ENCODE measurements at regions not wholly inside any gene's neighbourhood (a gene's known extent, or its start where the extent isn't known, plus 50 kb on each side); places are given as distances from the start of the nearest gene placed in this dataset.

GRCh38 chr7:126213876-126214275 lies 1038.9 kb downstream of the GRM8 start:
- Mint-ChIP-seq H3K4me1 (no peaks in the 10 kb centered on the region), H3K36me3 (no peaks in the 10 kb centered on the region), H3K27ac (no peak overlapping the region), H3K4me3 (no peak overlapping the region), H3K9me3 (peaks cover 9% of the 10 kb centered on the region), H3K27me3 (no peaks in the 10 kb centered on the region)

GRCh38 chr7:126211875-126212274 lies 1040.9 kb downstream of the GRM8 start:
- Mint-ChIP-seq H3K4me1 (no peaks in the 10 kb centered on the region), H3K27me3 (no peaks in the 10 kb centered on the region), H3K9me3 (peaks cover 7% of the 10 kb centered on the region), H3K4me3 (no peak overlapping the region), H3K36me3 (no peaks in the 10 kb centered on the region), H3K27ac (no peak overlapping the region)

GRCh38 chr7:126210707-126211106 lies 1042.0 kb downstream of the GRM8 start:
- Mint-ChIP-seq H3K9me3 (peaks cover 4% of the 10 kb centered on the region), H3K27ac (no peak overlapping the region), H3K4me3 (no peak overlapping the region), H3K4me1 (no peaks in the 10 kb centered on the region), H3K27me3 (no peaks in the 10 kb centered on the region), H3K36me3 (no peaks in the 10 kb centered on the region)

- Mint-ChIP-seq H3K9me3 (peaks cover 6% of the 10 kb centered on the region), H3K36me3 (no peaks in the 10 kb centered on the region), H3K27me3 (no peaks in the 10 kb centered on the region), H3K4me1 (no peaks in the 10 kb centered on the region), H3K4me3 (no peak overlapping the region), H3K27ac (no peak overlapping the region)
These were observed 1049.6 kb downstream of the GRM8 start for GRCh38 chr7:126203185-126203584.

DNA sequence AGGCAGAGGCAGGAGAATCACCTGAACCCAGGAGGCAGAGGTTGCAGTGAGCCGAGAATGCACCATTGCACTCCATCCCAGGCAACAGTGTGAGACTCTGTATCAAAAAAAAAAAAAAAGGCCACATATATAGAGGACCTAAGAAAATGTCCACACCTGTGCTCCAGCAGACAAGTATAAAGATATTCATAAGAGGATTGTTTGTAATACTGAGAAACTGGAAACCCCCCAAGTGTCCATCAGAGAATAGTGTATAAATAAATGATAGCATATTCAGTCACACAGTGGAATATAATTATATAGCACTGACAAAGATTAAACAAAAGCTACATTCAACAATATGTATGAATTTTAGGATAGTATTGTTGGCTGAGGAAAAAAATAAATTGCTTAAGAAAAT lies 1050.6 kb downstream of the GRM8 start:
- no peaks in the 10 kb centered on the region for H3K36me3 Mint-ChIP-seq
- H3K4me3 Mint-ChIP-seq: no peak overlapping the region
- H3K27me3 Mint-ChIP-seq: no peaks in the 10 kb centered on the region
- peaks cover 7% of the 10 kb centered on the region for H3K9me3 Mint-ChIP-seq
- no peaks in the 10 kb centered on the region for H3K4me1 Mint-ChIP-seq
- H3K27ac Mint-ChIP-seq: no peak overlapping the region

DNA sequence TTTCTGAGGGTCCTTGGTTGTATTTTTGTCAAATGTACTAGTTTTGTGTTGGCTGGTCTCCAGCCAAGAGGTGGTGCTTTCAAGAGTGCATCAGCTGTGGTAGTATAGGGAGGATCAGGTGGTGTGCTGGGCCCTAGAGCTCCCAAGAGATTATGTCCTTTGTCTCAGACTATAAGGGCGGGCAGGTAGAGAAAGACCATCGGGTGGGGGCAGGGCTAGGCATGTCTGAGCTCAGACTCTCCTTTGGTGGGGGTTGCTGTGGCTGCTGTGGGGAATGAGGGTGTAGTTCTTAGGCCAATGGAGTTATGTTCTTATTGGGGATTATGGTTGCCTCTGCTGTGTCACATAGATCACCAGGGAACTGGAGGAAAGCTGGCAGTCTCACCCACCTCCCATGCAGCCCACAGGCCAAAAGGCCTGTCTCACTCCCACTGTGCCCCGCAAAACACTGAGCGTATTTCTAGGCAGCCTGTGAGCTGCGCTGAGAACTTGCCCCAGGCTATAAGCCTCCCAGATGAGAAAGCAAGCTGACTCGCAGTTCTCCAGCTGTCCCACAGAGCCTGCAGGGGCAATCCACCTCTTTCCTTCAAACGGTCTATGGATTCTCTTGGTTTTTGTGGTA lies 1066.7 kb downstream of the GRM8 start:
- Mint-ChIP-seq H3K36me3 (no peaks in the 10 kb centered on the region), H3K27me3 (no peaks in the 10 kb centered on the region), H3K9me3 (peaks cover 17% of the 10 kb centered on the region), H3K27ac (no peak overlapping the region), H3K4me3 (no peak overlapping the region), H3K4me1 (no peaks in the 10 kb centered on the region)

- Mint-ChIP-seq H3K36me3 (no peaks in the 10 kb centered on the region), H3K4me1 (no peaks in the 10 kb centered on the region), H3K27ac (no peak overlapping the region), H3K9me3 (peaks cover 18% of the 10 kb centered on the region), H3K4me3 (no peak overlapping the region), H3K27me3 (no peaks in the 10 kb centered on the region)
These were observed 1072.8 kb downstream of the GRM8 start for GRCh38 chr7:126179916-126180315.

DNA sequence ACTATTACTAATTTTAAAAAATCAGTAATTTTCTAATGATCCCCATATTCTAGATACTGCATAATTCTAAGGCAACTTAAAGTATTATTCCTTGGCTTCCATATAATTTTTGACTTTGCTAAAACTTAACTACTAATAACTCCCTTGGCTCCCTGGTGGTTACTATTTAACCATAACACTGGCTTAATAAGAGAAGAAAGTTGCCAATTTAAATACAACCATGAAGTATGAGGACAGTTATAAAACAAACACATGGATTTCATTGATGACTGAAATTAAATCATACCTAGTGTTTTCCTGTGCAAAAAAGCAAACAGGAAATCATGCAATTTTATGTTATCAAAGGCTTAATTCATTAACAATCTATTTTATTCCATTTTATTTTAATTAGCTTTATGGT lies 1073.9 kb downstream of the GRM8 start:
- no peaks in the 10 kb centered on the region for H3K27me3 Mint-ChIP-seq
- H3K27ac Mint-ChIP-seq: no peak overlapping the region
- H3K4me1 Mint-ChIP-seq: no peaks in the 10 kb centered on the region
- no peaks in the 10 kb centered on the region for H3K36me3 Mint-ChIP-seq
- H3K9me3 Mint-ChIP-seq: peaks cover 23% of the 10 kb centered on the region
- H3K4me3 Mint-ChIP-seq: no peak overlapping the region

DNA sequence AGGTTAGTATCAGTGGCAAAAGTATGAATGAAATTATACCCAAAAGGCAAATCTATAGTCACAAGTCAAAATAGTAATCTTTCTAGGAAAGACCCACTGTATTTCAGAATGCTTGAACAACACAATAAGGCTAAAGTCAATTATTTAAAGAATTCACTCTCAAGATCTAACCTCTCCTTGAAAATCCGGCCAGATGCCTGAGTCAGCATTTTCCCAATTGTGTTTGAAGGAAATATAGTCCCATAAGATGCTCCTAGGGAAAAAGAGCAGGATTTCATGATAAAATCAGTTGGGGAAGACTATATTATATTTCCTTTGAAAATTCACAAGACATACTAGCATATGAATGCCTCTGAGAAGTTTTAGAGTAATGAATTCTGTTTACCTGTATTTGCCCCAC lies 1075.0 kb downstream of the GRM8 start:
- H3K4me3 Mint-ChIP-seq: no peak overlapping the region
- no peaks in the 10 kb centered on the region for H3K27me3 Mint-ChIP-seq
- H3K27ac Mint-ChIP-seq: no peak overlapping the region
- H3K9me3 Mint-ChIP-seq: peaks cover 23% of the 10 kb centered on the region
- no peaks in the 10 kb centered on the region for H3K36me3 Mint-ChIP-seq
- H3K4me1 Mint-ChIP-seq: no peaks in the 10 kb centered on the region

DNA sequence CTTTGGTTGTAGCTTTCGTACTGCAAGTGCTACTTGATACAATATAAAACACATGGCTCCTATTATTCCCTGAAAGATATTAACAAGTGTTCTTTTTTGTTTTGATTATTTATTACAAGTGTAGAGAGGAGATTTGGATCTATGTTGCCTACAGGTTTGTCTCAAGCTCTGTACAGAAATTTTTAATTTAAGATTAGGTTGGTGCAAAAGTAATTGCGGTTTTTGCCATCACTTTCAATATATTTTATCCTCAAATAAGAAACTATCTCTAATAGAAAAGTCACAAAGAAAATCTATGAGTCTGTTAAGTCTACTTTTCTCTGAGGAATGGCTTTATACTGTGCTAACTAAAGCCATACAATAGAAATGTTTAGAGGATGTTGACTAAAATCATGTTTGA lies 1086.1 kb downstream of the GRM8 start:
- Mint-ChIP-seq H3K27ac (no peak overlapping the region), H3K9me3 (peaks cover 4% of the 10 kb centered on the region), H3K4me3 (no peak overlapping the region), H3K36me3 (no peaks in the 10 kb centered on the region), H3K27me3 (no peaks in the 10 kb centered on the region), H3K4me1 (no peaks in the 10 kb centered on the region)

DNA sequence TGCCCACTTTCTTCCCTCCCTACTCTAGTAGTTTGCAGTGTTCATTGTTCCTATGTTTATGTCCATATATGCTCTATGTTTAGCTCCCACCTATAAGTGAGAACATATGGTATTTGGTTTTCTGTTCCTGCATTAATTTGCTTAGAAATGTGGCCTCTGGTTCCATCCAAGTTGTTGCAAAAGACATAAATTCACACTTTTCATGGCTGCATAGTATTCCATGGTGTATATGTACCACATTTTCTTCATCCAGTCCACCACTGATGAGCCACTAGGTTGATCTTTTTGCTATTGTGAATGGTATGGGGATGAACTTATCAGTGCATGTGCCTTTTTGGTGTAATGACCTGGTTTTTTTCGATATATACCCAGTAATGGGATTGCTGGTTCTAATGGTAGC lies 1089.1 kb downstream of the GRM8 start:
- peaks cover 4% of the 10 kb centered on the region for H3K9me3 Mint-ChIP-seq
- H3K4me3 Mint-ChIP-seq: no peak overlapping the region
- no peaks in the 10 kb centered on the region for H3K36me3 Mint-ChIP-seq
- no peak overlapping the region for H3K27ac Mint-ChIP-seq
- no peaks in the 10 kb centered on the region for H3K27me3 Mint-ChIP-seq
- H3K4me1 Mint-ChIP-seq: no peaks in the 10 kb centered on the region

GRCh38 chr7:126157391-126157790 lies 1095.3 kb downstream of the GRM8 start:
- H3K36me3 Mint-ChIP-seq: no peaks in the 10 kb centered on the region
- H3K4me1 Mint-ChIP-seq: no peaks in the 10 kb centered on the region
- no peaks in the 10 kb centered on the region for H3K27me3 Mint-ChIP-seq
- H3K4me3 Mint-ChIP-seq: no peak overlapping the region
- no peaks in the 10 kb centered on the region for H3K9me3 Mint-ChIP-seq
- H3K27ac Mint-ChIP-seq: no peak overlapping the region

- Mint-ChIP-seq H3K36me3 (no peaks in the 10 kb centered on the region), H3K27ac (no peak overlapping the region), H3K27me3 (no peaks in the 10 kb centered on the region), H3K9me3 (no peaks in the 10 kb centered on the region), H3K4me1 (no peaks in the 10 kb centered on the region), H3K4me3 (no peak overlapping the region)
These were observed 1102.3 kb downstream of the GRM8 start for GRCh38 chr7:126150278-126150958.

- Mint-ChIP-seq H3K4me1 (no peaks in the 10 kb centered on the region), H3K36me3 (no peaks in the 10 kb centered on the region), H3K27me3 (no peaks in the 10 kb centered on the region), H3K9me3 (no peaks in the 10 kb centered on the region), H3K4me3 (no peak overlapping the region), H3K27ac (no peak overlapping the region)
These were observed 1111.8 kb downstream of the GRM8 start for GRCh38 chr7:126140858-126141466.

GRCh38 chr7:126119981-126120380 lies 1132.8 kb downstream of the GRM8 start:
- no peaks in the 10 kb centered on the region for H3K27me3 Mint-ChIP-seq
- H3K4me3 Mint-ChIP-seq: no peak overlapping the region
- no peak overlapping the region for H3K27ac Mint-ChIP-seq

DNA sequence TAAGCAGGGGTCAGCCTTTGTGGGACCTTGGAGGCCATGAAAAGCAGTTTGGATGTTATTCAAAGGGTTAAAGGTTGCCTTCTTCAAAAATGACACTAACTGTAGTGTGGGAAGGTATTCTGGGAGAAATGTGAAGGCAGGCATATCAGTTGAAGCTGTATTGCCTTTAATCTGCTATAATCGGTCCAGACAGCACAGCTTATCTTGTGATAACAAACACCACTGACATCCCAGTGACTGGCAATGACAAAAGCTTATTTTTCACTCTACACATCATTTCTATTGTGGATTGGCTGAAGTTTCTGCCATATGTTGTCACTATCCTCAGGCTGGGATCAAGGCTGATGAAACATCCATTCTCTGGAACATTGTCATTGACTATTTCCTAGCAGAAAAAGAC lies 1149.2 kb downstream of the GRM8 start:
- no peaks in the 10 kb centered on the region for H3K36me3 Mint-ChIP-seq
- no peaks in the 10 kb centered on the region for H3K9me3 Mint-ChIP-seq
- H3K27ac Mint-ChIP-seq: no peak overlapping the region
- no peaks in the 10 kb centered on the region for H3K4me1 Mint-ChIP-seq
- no peak overlapping the region for H3K4me3 Mint-ChIP-seq
- H3K27me3 Mint-ChIP-seq: no peaks in the 10 kb centered on the region

More at GRCh38 chr7:126119981-126120380, 1132.8 kb downstream of the GRM8 start:
- Mint-ChIP-seq H3K9me3 (no peaks in the 10 kb centered on the region), H3K4me1 (no peaks in the 10 kb centered on the region), H3K36me3 (no peaks in the 10 kb centered on the region)
